Tibial nerve (tissue), 3 donors: ENCODE measurements at regions not wholly inside any gene's neighbourhood (a gene's known extent, or its start where the extent isn't known, plus 50 kb on each side); places are given as distances from the start of the nearest gene placed in this dataset.

Source experiments
- POLR2A ChIP-seq, 2 donors: fragments of 450-650 bp; IDR thresholded peaks; one replicate each; pipeline ENCODE4 v1.6.1; 2017; ENCODE audit warnings: antibody characterized with exemption in 2 of 2, mild to moderate bottlenecking in 2 of 2, moderate library complexity in 2 of 2
- TF ChIP-seq, protein P1 (sequence below), 5 experiments: fragments of 200-600 bp in 3 of 5; fragments of 450-650 bp in 2 of 5; sonication (generic) in 3 of 5; IDR thresholded peaks; one replicate each; pipeline ENCODE4 v1.5.1; 2016 to 2019; ENCODE audit warnings: antibody characterized with exemption in 5 of 5, mild to moderate bottlenecking in 3 of 5, moderate library complexity in 2 of 5

DNA sequence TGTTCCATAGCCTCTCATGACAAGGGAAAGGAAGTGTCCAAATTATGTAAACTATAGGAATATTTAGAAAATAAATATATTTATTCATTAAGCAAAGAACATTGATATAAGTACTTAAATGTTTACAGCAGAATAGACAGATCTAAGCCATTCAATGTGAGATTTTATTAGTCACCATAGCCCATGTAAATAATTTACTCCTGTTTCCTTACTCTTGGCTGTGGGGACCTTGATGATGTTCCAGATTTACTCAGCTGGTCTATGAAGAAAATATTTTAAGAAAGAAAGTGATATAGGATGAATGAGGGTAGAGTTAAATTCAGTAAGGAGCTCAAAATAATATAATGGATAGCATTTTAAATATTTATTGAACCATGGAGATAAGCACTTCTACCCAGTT lies 442.6 kb upstream of the KLF6 start:
- TF ChIP-seq, protein P1, sequence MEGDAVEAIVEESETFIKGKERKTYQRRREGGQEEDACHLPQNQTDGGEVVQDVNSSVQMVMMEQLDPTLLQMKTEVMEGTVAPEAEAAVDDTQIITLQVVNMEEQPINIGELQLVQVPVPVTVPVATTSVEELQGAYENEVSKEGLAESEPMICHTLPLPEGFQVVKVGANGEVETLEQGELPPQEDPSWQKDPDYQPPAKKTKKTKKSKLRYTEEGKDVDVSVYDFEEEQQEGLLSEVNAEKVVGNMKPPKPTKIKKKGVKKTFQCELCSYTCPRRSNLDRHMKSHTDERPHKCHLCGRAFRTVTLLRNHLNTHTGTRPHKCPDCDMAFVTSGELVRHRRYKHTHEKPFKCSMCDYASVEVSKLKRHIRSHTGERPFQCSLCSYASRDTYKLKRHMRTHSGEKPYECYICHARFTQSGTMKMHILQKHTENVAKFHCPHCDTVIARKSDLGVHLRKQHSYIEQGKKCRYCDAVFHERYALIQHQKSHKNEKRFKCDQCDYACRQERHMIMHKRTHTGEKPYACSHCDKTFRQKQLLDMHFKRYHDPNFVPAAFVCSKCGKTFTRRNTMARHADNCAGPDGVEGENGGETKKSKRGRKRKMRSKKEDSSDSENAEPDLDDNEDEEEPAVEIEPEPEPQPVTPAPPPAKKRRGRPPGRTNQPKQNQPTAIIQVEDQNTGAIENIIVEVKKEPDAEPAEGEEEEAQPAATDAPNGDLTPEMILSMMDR (IDR thresholded peaks at IDR 0.05) = no peak
- no peak for TF ChIP-seq POLR2A (IDR thresholded peaks at IDR 0.05)
